PC-3 (cell line): ENCODE measurements at regions not wholly inside any gene's neighbourhood (a gene's known extent, or its start where the extent isn't known, plus 50 kb on each side); places are given as distances from the start of the nearest gene placed in this dataset.

Experiments used
- CTCF ChIP-seq: fragments of 300-600 bp; sonication (generic); conservative IDR thresholded peaks from 2 replicates; pipeline ENCODE4 v1.5.1; 2017; ENCODE audit warnings: antibody characterized with exemption, low read depth, mild to moderate bottlenecking, low read length
- EZH2 ChIP-seq: fragments of 300-600 bp; sonication (generic); IDR thresholded peaks from one replicate; pipeline ENCODE4 v1.6.1; 2017; ENCODE audit warnings: antibody characterized with exemption, mild to moderate bottlenecking, low read length; ENCODE audit not compliant: unreplicated experiment
- EZH2phosphoT487 ChIP-seq: fragments of 300-600 bp; sonication (generic); IDR thresholded peaks from 2 replicates; pipeline ENCODE4 v1.6.1; 2018; ENCODE audit warnings: mild to moderate bottlenecking, antibody characterized with exemption, low read length, borderline replicate concordance

- TF ChIP-seq CTCF (no peak), EZH2 (no peak), EZH2phosphoT487 (no peak)
These were observed 527.4 kb downstream of the SH3BGRL start for GRCh38 chrX:81729269-81729777.
